ENCODE measurements at regions not wholly inside any gene's neighbourhood (a gene's known extent, or its start where the extent isn't known, plus 50 kb on each side); places are given as distances from the start of the nearest gene placed in this dataset.

DNA sequence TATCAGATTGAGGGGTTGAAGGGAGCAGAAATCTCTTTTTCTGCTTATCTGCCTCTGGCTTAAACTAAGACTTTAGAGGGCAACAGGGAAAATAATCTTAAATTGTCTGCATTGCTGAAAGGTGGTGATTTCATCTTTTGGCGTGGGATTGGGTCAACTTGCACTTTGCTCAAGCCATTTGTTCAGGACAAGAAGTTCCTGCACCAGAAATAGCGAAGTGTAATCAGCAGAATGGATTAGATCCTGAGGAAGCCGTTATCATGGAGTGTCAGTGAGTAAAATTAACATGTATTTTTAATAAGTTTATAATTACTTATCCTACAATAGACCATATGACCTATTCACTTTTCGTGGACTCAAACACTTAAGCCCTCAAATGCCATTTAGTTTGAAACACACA is 249.3 kb downstream of the CD83 start:
- TF ChIP-seq, protein P1, sequence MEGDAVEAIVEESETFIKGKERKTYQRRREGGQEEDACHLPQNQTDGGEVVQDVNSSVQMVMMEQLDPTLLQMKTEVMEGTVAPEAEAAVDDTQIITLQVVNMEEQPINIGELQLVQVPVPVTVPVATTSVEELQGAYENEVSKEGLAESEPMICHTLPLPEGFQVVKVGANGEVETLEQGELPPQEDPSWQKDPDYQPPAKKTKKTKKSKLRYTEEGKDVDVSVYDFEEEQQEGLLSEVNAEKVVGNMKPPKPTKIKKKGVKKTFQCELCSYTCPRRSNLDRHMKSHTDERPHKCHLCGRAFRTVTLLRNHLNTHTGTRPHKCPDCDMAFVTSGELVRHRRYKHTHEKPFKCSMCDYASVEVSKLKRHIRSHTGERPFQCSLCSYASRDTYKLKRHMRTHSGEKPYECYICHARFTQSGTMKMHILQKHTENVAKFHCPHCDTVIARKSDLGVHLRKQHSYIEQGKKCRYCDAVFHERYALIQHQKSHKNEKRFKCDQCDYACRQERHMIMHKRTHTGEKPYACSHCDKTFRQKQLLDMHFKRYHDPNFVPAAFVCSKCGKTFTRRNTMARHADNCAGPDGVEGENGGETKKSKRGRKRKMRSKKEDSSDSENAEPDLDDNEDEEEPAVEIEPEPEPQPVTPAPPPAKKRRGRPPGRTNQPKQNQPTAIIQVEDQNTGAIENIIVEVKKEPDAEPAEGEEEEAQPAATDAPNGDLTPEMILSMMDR (CRISPR knock-in tag; IDR thresholded peaks at IDR 0.05) = no peak
- TF ChIP-seq MZF1 (CRISPR knock-in tag; IDR thresholded peaks at IDR 0.05; ENCODE audit: borderline replicate concordance) = no peak

Measured in HepG2 (cell line).